HG02759 (cell line): ENCODE measurements at regions not wholly inside any gene's neighbourhood (a gene's known extent, or its start where the extent isn't known, plus 50 kb on each side); places are given as distances from the start of the nearest gene placed in this dataset.

Experiments
- ATAC-seq: cut with Tn5 transposase; IDR thresholded peaks from one replicate; pipeline ENCODE4 v1.9.1; 2021; ENCODE audit warnings: mild to moderate bottlenecking, moderate library complexity; ENCODE audit not compliant: unreplicated experiment

DNA sequence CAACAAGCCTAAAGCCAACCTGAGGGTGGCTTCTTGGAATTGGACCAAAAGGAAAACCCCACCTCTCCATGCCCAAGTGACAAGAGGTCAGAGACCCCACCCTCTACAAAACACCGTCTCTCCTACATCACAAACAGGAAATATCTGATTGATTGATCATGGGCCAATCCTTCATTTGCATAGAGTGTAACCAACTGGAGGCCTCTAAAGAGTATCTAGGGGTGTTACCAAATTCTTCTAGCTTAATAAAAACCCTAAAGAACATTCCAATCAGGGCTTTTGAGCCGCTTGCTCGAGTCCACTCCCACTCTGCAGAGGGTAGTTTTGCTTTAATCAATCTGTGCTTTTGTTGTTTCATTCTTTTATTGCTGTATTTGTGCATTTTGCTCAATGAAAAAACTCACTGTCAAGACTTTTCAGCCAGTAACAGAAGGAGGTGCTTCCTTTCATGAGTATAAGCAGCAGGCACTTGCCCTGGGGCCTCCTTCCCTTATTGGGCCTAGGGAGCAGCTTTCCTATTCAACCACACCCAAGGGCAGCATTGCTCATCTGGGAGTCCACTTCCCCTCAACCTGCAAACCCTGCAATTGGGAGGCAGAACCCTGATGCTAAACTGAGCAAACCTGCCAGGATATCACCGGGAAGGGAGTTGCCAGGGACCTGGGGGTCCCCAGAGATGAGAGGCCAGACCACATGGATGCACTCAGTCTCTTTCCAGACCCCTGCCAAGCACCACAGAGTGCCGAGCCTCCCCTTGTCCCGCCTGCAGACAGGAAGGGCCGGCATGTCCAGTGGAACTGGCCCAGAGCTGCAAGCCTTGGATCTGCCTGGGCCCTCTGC is 154.3 kb upstream of the VSTM2B start:
- ATAC-seq, result no peak

DNA sequence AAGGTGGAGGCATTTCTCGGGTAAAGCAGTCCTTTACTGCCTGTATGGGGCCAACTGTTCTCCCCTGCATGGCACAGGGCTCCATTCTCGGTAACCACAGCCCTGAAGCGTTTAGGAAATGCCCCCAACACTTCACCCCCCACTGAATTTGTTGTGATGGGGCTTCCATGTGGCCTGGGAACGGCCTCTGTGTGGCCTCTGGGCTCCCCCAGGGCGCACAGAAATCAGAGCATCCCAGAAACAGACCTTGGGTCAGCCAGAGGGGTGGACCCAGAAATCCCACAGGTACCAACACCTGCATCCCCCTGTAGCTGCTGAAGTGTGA is 153.7 kb upstream of the VSTM2B start:
- ATAC-seq, result no peak

DNA sequence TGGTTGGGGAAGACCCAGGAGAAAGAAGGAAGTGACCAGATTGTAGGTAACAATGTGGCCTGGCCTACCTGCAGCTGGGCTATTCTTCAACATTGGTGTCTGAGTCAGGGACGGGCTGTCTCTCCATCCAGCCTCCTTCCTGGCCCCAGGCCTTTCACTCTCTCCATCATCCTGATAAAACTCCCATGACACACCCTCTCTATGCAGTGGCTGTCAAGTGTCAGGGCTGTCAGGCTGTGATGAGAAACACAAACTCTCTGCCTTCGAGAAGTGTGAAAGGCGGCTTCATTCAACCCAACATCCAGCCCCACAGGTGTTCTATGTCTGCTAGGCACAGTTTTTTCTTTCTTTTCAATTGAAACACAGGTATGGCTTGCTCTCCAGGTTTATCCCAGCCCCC is 153.3 kb upstream of the VSTM2B start:
- no peak for ATAC-seq

DNA sequence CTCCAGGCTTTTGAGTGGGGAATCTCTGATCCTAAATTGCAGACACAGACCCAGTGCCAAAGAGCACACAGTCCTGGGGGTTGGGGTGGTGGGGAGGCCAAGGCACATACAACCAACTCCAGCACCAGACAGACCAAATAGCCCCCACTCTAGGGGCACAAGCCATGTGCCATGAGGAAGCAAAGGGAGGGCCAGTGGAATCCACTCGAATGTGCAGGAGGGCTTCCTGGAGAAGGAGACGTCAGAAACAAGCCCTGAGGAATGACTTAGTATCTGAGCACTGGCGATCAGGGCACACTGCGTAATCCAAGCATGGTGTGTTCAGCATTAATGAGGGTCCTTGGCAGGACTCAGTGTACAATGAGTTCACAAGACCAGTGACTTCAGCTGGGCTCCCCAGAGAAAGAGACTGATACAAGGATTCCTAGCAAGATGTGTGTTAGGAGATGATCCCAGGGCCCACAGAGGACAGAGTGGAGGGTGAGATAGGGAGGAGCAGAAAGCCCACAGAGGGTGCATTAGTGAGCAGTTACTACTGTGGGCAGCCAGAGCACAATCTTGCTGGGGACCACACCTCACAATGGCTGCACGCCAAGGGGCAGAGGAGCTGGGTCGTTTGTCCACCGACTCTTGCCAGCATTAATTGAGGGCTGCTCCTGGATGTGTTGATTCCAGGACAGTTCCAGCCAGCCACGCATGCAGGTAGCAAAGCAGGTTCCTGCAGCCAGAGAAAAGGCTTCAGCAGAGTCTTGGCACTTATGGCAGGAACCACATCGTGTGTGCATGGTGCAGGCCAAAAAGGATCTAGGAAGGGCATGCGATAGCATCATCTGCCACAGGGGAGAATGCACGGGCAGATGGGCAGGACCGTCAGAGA is 152.6 kb upstream of the VSTM2B start:
- no peak for ATAC-seq

DNA sequence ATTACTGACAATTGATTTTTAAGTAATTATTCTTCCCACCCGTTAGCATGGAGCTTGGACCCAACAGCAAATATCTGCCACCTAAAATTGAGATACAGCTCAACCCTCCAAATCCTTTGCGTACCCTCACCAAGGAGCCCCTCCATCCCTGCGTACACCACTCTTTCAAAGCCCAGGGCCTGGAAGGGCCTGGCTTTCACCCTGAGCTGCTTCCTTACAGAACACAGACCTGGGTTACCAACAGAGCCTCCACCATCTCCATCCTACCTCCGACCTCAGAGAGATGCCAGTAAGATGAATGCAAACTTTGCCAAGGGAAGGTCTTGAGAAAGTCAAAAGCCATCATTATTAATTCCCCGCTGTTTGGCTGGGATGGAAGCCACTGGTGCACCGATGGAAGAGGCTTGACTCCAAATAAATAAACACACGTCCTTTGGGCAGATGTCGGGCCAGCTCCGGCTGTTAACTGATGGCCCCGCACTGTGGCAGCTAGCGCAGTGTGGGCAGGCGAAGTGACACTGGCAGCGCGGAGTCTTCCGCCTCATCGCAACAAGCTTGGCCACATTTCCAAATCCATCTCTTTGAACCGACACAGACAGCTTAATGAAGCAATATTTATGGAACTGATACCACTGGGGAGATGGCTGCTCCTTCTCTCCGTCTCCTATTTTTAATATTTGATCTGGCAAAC is 150.2 kb upstream of the VSTM2B start:
- no peak for ATAC-seq

DNA sequence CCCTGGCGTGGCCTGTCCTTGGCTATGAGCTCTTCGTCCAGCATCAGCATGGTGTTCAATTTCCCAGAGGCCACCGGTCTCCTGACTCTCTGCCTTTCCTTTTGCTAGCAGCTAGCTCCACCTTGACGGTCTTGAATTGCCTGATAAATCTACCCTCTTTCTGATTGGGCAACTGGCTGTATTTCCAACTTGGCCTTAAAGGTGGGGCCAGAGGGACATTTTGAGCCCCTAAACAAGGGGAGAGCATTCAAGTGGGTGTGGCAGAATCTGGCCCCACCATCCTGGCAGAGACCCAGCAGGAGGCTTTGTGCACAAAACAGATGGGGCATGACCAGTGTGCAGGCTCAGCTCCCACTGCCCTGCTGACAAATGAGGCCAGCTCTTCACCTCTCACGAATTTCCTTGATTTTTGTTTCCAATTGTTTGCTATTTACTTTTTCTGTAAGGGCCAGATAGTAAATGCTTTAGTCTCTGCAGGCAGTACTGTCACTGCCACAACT is 148.9 kb upstream of the VSTM2B start:
- no peak for ATAC-seq

DNA sequence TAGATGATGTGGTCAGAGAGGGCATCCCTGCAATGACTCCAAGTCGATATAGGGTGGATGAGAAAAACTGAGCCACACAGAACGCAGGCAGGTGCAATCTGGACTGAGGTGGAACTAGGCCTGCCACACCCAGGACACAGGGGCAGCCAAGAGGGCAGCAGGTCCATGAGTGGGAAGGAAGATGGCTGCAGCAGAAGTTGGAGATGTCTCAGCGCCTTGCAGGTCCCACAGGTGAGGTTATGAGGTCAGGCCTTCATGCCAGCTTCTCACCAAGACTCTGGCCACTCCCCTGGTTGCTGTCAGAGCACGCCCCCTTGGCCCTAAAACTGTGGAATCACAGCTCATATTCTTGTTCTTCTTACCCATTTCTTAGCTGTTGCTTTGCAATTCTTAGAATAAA is 147.7 kb upstream of the VSTM2B start:
- ATAC-seq, result no peak

DNA sequence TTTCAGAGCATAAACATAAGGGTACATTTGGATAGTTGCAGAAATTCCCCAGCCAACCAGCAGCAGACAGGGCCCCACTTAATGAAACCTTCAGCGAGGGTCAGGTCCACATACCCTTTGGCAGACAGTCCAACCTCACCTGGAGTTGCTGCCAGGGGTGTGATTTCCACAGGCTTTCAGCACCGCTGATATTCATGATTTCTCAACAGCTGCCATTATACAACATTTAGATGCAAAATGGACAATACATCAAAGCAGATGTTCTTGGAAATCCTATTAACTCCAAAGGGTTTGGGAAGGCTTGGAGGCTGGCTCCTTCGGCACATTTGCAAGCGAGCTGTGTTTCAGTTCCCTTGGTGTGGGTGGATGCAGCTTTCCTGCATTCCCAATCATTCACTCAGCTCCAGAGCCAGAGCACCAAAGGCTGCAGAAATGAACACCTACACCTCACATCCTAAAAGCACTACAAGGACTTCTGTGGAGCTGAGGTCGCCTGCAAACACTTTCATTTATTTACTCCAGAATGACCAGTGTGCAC is 147.2 kb upstream of the VSTM2B start:
- no peak for ATAC-seq

DNA sequence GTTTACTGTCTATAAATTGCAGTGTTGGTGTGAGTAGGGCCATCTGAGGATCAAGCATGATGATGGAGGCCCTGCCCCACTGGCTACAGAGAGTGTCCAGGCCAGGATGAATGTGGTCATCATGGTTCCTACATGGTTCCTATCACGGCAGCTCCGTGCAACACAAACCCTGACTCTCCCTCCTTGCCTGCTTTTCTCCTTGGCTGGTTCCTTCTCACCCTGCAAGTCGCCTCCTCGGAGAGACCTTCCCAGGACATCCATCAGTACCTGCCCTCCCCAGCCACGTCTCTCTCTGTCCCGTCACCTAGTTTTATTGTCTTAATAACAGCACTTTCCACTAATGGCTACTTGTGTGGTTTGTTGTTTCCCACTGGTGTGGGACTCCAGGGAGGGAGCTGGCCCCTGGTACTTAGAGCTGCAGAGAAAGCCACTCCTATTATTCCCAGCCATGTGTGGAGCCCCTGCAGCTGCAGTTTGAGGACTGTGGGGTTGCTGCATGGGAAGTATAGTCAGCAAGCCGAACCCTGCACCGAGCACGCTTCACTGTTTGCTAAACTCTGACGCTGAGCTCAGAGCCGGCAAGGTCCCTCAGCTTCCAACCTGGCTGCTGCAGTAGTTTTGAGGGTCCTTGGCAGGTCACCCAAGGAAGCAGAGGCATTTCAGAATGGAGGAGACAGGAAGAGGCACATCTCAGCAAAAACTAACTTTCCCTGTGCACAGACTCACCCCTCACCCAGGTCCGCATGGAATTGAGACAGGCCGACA is 146.4 kb upstream of the VSTM2B start:
- ATAC-seq, result no peak

DNA sequence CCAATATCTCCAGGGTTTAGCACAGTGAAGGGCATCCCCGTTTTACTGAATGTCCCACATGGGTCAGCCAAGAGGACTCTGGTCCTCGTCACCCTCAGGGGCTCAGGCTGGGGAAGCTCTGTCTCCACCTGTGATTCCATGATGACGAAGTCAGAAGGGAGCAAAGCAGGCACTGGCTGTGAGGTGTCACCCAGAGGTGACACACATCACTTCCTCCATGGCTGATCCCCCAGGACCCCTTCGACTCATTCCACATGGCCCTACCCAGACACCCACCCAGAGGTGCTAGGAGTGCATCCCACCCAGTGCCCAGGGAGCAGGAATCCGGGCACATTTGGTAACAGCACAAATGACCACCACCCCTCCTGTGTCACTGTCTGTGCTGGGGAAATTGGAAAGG is 145.2 kb upstream of the VSTM2B start:
- no peak for ATAC-seq

DNA sequence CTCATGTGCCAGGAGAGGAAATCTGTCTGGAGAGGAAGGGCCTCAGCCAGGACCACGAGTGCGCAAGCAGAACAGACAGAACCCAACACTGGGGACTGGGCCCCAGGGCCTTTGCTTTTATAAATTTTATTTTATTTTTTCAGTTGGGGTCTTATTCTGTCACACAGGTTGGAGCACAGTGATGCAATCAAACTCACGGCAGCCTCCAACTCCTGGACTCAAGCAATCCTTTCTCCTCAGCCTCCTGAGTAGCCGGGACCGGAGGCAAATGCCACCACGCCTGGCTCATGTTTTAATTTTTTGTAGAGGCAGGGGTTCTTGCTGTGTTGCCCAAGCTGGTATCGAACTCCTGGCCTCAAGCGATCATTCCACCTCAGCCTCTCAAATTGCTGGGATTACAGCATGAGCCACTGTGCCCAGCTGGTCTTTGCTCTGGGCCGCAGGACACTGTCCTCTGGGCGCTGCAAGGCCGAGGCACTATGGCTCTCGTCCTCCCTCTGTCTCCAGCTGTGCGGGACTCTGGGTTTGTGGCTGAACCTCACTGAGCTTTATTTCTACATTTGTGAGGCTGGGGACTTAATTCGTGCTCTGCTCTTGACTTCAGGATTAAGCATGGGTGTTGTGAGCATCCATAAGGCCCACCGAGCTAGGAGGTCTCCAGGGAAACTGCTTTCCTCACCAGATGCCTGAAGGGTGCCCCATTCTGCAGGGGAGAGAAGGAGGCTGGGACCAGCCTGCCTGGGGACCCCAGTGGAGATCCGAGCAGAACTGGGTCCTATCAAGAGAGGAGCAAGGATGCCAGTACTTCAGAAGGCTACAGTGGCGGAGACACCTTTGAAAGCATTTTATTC is 144.2 kb upstream of the VSTM2B start:
- ATAC-seq, result no peak

DNA sequence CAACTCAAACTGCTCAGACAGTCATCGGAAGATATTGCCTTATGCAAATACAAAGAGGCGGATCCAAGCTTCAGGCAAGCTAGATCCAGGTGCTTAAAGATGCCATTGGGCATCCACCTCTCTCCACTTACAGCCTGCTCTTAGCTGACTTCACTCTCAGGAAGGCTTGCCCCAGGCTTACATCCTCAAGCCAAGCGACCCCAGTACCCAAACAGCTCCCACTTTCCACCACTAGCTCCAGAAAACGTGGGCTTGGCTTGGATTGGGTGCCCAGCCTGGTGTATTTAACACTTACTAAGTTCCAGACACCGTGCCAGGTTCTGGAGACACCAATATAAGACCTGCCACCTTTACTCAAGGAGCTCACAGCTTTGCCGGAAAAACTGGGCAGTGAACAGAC is 142.1 kb upstream of the VSTM2B start:
- ATAC-seq, result no peak

DNA sequence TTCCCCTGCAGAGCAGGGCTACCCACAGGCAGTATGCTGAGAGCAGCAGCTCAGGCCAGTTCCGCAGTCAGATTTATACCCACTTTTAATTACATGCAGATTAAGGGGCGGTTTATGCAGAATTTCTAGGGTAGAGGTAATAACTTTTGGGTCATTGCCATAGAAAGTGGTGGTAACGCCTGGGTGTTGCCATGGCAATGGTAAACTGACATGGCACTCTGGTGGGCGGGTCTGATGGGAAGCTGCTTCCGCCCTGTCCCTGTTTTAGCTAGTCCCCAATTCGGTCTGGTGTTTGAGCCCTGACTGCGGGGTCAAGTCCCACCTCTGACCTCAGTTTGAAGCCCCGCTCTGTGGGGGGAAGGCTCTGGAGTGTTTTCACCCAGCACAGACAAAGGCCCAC is 141.1 kb upstream of the VSTM2B start:
- ATAC-seq, result no peak

DNA sequence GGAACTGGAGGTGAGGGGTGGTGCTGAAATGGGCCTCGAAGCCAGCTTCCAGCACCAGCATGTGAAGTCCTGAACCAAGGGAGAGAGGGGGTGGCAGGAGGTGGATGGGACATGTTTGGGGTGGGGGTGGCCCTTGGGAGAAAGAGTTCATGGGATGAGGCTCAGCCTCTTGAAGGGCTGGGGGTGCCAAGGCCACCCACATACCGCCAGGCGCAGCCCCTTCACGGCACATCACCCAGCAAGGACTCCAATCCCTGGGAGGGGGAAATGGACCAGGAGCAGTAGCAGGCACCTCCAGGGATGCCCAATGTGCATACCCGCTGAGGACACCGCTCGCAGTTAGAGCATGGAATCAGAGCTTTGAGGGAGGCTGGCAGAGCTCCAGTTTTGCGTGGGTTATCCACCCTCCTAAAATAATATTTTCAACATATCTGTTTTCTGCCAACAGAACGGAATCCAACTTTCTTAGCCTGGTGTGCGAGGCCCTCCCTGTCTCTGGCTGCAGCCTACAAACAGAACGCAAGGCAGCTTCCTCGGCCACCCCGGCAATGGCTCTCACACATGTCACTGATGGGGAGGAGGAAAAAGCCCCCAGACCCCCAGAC is 140.5 kb upstream of the VSTM2B start:
- ATAC-seq, result no peak

DNA sequence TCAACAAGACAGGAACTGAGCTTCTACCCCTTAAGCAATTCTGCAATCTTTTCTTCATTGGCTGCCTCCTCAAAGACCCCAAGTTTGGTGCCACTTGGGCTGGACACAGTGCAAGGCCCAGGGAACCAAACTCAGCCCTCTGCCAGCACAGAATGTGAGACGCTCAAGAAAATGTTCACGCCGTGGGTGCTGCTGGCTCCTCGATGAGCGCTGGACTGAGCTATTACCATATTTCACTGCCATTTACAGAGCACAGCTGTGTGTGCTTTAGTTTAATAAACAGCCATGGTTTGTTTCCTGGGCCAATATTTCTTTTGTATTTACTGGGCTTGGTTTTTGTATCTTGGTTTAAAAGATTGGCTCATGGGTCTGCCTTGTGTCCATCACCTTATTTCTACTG is 138.8 kb upstream of the VSTM2B start:
- ATAC-seq, result no peak

DNA sequence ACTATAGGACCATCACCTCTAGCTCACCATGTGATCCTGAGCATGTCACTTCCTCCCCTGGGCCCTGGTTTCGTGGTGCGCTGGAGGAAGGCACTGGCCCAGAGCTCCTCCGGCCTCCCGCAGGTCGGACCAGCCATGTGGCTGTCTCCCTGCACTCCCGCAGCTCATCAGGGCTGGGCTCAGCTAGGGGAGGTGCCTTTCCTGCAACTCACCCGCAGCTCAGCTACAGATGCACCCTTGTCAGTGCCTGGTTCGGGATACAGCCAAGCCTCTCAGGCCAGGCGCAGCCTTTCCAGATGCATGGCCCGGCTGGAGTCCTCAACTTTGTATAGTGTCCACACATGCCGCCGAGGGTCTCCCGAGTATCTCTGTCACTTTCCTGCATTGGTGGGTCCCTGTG is 138.2 kb upstream of the VSTM2B start:
- no peak for ATAC-seq

DNA sequence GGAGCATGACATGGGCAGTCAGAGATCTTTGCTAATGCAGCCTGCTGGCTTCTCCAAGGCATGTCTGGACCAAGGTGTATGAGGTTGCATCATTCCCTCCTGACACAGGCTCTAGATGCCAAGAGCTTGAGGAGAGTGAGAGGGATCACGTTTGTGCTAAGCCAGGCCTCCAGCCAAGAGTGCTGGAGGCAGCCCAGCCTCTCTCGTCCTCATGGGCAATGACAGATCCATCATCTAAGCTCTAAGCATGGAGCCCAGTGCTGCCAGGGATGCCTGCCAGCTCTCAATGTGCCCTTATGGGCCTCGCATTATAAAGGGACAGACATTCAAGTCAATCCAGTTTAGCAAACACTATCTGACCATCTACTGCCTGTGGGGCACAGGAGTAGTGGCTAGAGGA is 136.3 kb upstream of the VSTM2B start:
- ATAC-seq, result no peak

DNA sequence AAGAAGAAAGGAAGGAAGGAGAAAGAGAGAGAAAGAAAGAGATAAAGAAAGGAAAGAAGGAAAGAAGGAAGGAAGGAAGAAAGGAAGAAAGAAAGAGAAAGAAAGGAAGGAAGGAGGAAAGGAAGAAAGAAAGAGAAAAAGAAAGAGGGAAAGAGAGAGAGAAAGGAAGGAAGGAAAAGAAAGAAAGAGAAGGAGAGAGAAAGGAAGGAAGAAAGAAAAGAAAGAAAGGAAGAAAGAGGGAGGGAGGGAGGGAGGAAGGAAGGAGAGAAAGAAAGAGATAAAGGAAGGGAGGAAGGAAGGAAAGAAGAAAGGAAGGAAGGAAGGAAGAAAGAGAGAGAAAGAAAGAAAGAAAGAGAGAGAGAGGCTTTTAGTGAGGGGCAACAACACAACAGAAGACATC is 135.1 kb upstream of the VSTM2B start:
- ATAC-seq, result no peak

DNA sequence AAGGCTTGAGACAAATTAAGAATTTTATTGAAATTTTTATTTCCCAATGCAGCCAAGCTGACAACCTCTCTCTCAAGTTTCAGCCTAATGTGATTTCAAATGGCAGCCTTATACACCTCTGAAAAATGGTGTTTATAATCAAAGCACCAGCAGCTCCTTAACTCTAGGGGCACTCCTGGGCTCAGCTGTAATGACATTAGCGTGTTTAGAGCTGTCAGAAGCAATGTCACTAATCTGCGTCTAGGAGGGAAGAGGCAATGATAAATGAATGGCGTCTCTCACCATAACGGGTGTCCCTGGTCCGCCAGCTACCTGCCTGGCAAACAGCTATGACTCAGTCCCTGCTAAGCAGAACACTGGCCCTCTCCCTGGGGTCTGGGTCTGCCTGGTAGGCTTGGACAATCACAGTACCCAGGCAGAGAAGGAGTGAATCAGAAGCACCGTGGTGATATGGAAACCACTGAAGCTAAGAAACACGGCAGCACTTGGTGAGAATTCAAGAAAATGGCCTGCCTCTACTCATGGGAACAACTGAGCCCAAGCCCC is 131.8 kb upstream of the VSTM2B start:
- no peak for ATAC-seq
